T-helper 1 cell (primary cell): ENCODE measurements at regions not wholly inside any gene's neighbourhood (a gene's known extent, or its start where the extent isn't known, plus 50 kb on each side); places are given as distances from the start of the nearest gene placed in this dataset.

Experiments used
- DNase-seq, 5 donors: peaks; one replicate each; pipeline ENCODE4 v3.0.0-alpha.2; 2012 to 2020

DNA sequence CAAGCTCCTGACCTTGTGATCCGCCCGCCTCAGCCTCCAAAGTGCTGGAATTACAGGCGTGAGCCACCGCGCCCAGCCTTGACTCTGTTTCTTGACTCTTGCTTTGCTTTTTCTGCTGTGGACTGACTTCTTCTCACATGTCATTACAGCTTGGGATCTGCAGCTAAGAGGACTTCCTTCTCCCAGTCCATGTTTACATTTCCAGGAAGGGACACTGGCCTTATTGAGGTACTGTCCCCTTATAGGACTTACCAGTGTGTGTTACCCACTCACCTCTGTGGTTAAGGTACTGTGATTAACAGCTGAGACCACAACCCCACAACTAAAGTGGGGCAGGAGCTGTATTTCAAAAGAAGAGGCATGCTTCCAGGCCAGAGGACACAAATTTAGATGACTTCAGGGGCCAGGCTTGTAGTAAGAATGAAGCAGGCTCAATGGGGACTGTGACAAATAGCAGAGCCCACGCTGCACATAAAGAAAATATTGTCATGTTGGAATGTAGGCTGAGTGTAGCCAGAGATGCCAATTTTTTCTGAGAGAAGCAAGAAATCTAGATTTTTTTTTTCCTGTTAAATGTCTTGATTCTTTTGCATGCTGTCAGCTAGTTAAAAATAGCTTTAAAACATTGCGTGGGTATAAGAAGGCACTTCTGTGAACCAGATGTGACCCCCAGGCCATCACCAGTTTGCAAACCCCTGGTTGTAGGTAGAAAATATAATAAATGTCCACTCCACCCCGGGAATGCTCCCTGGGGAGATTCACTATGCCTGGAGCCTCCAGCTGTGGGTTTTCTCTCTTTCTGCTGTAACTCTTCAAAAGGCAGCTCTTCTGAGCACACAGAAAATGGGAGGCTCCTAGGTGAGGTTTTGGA is 75.0 kb downstream of the PTPDC1 start:
- DNase-seq: no peak

- DNase-seq: no peak
Observed at GRCh38 chr9:94160594-94161501, 76.6 kb downstream of the PTPDC1 start.

- DNase-seq: no peak
Observed at GRCh38 chr9:94161673-94162072, 77.4 kb downstream of the PTPDC1 start.

GRCh38 chr9:94164806-94165549 is 80.7 kb downstream of the PTPDC1 start:
- no peak for DNase-seq

GRCh38 chr9:94165592-94166235 is 81.5 kb downstream of the PTPDC1 start:
- peak; percentile 94 to 99 (median 96) for DNase-seq

DNA sequence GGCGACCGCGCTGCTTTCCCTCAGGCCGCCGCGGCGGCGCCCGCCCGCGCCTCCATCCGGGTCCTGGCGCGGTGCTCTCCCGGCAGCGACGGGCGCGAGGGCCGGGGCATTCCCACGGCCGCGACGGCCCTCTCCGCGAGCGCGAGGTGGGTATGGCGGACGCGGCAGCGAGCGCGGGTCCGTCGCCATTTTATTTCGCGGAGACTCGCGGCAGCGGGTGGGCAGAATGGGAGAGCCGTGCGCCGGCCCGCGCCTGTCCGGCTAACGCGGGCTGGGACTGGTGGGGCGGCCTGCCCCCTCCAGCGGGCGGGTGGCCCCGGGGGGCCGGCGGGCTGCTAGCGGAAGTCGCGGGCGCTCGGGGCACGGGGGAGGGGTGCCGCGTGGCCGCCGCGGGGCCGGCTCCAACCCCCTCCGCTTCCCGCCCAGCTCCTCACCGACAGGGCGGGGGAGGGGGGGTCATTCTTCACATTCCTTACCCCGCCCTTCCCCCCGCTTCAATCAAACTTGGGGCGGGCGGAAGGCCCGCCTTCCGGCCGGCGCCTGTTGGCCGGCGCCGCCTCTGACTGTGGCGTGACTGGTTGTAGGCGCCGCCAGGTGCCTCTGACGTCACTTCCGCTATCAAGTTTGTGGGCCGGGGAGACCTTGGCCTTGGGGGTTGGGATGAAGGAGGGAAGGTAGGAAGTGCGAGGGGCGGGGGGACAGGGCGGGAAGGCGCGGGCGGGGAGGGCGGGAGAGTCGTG is 82.1 kb downstream of the PTPDC1 start:
- peak; percentile 90 to 97 (median 93) for DNase-seq

- no peak for DNase-seq
Observed at GRCh38 chr9:94166976-94167346, 82.7 kb downstream of the PTPDC1 start.

DNA sequence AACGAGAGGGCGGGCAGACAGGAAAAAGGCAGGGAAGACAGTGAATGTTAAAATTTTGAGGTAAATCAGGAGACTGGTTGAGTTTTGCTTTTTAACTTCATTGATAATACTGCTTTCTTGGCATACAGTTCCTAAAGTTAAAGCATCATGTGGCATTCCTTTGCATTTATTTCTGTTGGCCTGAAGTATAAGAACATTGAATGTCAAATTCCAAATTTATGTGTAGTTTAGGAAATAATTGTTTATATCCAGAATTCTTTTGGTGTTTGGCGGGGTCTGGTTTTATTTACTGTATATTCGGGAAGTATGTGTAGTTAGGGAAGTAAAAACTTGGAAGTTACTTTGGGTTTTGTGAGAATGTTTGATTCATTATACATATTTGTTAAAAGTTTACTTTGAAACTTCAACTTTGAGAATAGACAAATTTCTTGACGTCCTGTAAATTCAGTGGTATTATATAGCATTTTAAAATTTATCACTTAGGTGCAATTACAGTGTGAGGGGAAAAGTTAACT is 83.2 kb downstream of the PTPDC1 start:
- no peak for DNase-seq

GRCh38 chr9:94168203-94169000 is 84.1 kb downstream of the PTPDC1 start:
- no peak for DNase-seq

DNA sequence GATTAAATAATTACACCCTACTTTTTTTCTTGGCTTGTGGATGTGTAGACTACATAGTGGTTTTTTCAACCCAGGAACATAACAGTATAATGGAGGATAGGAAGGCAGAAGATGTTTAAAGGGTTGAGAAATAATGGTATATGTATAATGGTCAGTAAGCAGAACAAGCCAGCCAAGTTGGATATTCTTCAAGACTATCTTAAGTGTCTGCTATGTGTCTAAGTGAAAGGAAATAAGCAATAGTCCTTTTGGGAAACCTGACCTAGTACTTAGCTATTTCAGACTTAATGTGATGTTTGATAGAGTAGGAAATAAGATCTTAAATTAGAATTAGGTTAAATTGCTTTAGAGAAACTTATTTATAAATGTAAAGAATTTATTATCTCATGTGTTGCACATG is 85.7 kb downstream of the PTPDC1 start:
- DNase-seq: no peak

DNA sequence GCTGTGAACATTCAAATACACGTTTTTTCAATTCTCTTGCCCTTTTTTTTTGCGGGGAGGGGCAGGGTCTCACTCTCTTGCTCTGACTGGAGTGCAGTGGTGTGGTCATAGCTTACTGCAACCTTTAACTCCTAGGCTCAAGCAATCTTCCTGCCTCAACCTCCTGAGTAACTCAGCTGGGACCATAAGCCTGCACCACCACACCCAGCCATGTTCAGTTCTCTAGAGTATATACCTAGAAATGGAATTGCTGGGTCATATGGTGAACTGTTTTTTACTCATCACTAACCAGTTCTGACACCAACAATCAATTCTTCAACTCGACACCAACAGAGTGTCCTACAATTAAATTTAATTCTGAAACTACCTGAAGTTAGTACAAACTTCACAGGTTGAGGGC is 85.5 kb upstream of the ZNF169 start:
- DNase-seq: peak in 1 of 5 donors; percentile 71

- DNase-seq: no peak
Observed at GRCh38 chr9:94174164-94174563, 84.9 kb upstream of the ZNF169 start.

GRCh38 chr9:94175669-94176068 is 83.4 kb upstream of the ZNF169 start:
- DNase-seq: no peak

DNA sequence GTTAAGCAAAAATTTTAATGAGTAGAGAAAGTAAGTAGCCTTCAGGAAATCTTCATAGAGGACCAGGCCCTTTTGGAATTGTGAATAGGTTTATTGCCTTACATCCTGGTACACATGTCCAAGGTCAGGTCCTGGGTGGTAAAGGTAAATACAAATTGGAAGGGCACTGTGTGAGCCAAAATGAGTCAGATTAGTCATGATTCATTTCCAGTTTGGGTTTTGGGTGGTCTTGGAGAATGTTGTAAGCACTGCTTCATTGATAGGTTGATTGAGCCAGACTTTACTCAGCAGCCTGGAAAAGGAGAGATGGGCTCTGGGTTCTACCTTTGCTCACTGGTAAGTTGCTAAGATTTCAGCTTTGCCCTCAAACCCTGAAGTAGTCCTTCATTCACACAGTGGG is 82.5 kb upstream of the ZNF169 start:
- DNase-seq: no peak

DNA sequence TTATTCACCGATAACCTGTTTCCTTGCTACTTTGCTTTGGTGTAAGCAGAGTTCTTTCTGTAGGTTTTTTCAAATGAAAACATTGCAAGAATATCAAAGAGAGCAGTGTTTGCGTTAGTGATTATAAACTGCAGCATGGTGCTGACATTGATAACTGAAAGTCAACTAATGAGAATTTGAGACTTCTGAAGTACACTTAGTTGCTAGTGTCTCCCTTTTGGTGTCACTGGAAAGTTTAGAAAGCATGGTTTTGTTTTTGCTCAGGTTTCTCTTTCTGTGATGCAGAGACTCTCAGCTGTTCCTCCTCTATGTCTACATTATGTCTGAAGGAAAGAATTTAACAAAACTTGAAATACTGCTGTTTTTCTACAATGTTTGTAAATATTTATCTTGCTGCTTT is 80.2 kb upstream of the ZNF169 start:
- DNase-seq: peak in 1 of 5 donors; percentile 27

GRCh38 chr9:94181408-94182181 is 77.5 kb upstream of the ZNF169 start:
- no peak for DNase-seq

DNA sequence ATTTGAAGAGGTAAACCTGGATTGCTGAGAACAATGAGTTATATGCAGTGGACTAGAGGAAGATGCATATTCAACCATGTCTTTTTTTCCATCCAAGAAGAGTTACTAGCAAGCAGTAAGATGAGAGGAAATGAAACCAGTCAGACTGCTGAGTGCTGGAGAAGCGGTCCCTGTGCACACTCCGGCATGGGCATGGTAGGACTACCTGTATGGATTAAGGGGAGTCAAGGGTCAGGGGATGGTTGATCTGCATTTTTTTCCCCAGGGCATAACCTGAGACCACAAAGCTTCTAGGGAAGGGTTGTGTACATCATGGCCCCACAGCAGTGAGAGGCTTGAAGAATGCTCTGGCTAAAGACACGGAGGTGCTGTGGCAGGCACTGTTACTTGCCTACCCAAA is 76.6 kb upstream of the ZNF169 start:
- DNase-seq: no peak

DNA sequence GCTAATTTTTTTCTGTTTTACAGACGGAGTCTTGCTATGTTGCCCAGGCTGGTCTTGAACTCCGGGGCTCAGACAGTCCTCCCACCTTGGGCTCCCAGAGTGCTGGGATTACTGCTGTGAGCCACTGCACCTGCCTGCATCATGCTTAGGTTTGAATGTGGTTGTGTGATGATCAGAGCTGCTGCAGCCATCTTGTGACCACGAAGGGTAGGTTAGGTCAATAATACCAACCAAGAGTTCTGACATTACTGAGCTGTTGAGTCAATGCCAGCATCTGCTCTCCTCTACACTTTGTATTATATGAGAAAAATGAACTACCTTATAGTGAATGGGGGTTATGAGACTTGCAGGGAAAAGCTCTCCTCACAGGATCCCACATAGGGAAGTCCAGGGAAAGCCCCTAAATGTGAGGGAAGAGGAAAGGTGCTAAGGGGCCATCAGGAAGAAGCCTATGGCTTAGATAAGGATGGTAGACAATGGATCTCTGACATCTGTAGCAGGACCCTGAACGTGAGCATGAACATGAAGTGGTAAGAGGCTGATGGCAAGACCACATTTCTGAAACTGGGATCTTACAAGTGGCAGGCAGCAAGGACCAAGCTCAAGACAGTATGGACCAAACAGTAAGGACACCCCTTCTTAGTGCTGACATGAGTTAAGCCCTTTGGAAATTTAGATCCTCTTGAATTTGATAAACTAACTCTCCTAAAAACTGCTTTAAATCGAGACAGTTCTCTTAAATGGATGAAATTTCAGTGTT is 75.7 kb upstream of the ZNF169 start:
- DNase-seq: no peak

DNA sequence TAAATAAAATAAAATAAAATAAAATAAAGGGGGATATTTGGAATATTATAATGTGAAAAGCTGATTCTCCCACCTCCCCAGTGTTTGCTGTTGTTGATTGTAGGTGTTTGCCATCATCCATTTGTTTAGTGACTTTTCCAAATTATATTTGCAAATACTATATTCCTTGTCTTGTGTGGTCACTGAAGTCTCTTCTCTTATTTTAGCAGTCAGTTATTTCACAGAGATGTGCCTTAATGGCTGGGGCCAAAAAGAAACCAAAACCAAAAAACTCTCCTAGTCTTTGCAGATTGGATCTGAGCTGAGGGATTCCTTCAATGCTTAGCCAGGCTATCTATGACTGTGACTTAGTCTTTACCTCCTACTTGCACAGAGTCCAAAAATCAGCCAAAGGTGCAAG is 70.9 kb upstream of the ZNF169 start:
- no peak for DNase-seq
